T-cell (primary cell): ENCODE measurements at regions not wholly inside any gene's neighbourhood (a gene's known extent, or its start where the extent isn't known, plus 50 kb on each side); places are given as distances from the start of the nearest gene placed in this dataset.
A peak's percentile ranks its signal among the peaks of the same experiment; 100 is the strongest.
"Not testable (repeated sequence)": the region's sequence is repeated elsewhere in the genome, so short reads cannot be mapped to it uniquely, and the experiment has no call there.

Experiments used
- ATAC-seq, 4 experiments: fragments of 200-7000 bp in 3 of 4; fragments of 150-1000 bp in 1 of 4; cut with Tn5 transposase; replicated peaks in 1 of 4; 1 replicate in 3 of 4; 2 replicates in 1 of 4; pipeline ENCODE4 v1.10.0; 2021; ENCODE audit warnings: moderate library complexity in 3 of 4, mild to moderate bottlenecking in 2 of 4, moderate number of reproducible peaks in 1 of 4
- CTCF ChIA-PET, 2 donors: fragments of 300-600 bp; sonication (Branson Sonifier 250); formaldehyde crosslinking; loops; one replicate each; lab custom pipeline; 2022; ENCODE audit warnings: antibody characterized with exemption in 2 of 2; lab: Charles Lee
- POLR2A ChIA-PET, 2 donors: fragments of 300-600 bp; sonication (Branson Sonifier 250); formaldehyde crosslinking; loops; one replicate each; lab custom pipeline; 2022; ENCODE audit warnings: antibody characterized with exemption in 2 of 2; lab: Charles Lee
- DNase-seq, 35 experiments: peaks; one replicate each; pipeline versions ENCODE4 v3.0.0 to v3.0.0-alpha.2; 2013 to 2023
- H3K27ac ChIP-seq: one replicate; pipeline ENCODE4 v1.5.1; 2013; ENCODE audit warnings: low read length
- H3K27me3 ChIP-seq, 2 experiments: replicated peaks in 1 of 2; 1 replicate in 1 of 2; 2 replicates in 1 of 2; pipeline versions ENCODE4 v1.6.1 to v1.7.0; 2013; ENCODE audit warnings: low read length in 1 of 2, mixed read lengths in 1 of 2; ENCODE audit not compliant: control insufficient read depth in 2 of 2, insufficient read depth in 2 of 2; ENCODE audit errors: extremely low read depth in 1 of 2
- H3K36me3 ChIP-seq, 2 donors: 1 replicate in 1 of 2; 2 replicates in 1 of 2; pipeline versions ENCODE4 v1.6.1 to v1.7.0; 2013; ENCODE audit warnings: low read length in 1 of 2; ENCODE audit not compliant: control insufficient read depth in 2 of 2, insufficient read depth in 1 of 2; ENCODE audit errors: extremely low read depth in 1 of 2
- H3K4me1 ChIP-seq, 2 experiments: 1 replicate in 1 of 2; 2 replicates in 1 of 2; pipeline versions ENCODE4 v1.6.1 to v1.7.0; 2013; ENCODE audit warnings: low read length in 2 of 2, mixed read lengths in 1 of 2; ENCODE audit not compliant: insufficient read depth in 2 of 2, control insufficient read depth in 1 of 2; ENCODE audit errors: extremely low read depth in 1 of 2
- H3K4me3 ChIP-seq, 2 donors: 1 replicate in 1 of 2; 2 replicates in 1 of 2; pipeline versions ENCODE4 v1.5.1 to v1.7.0; 2013; ENCODE audit warnings: mild to moderate bottlenecking in 2 of 2, low read length in 1 of 2, moderate library complexity in 1 of 2; ENCODE audit not compliant: control insufficient read depth in 1 of 2; ENCODE audit errors: extremely low read depth in 1 of 2
- H3K9me3 ChIP-seq: 2 replicates; pipeline ENCODE4 v1.7.0; 2013
- H3K27ac Mint-ChIP-seq, 2 donors: one replicate each; pipeline ENCODE4 v1.8.0; 2020 to 2021; ENCODE audit warnings: mild to moderate bottlenecking in 2 of 2, mixed read lengths in 2 of 2
- H3K27me3 Mint-ChIP-seq, 2 donors: one replicate each; pipeline ENCODE4 v1.8.0; 2021 to 2022; ENCODE audit warnings: mixed read lengths in 2 of 2
- H3K36me3 Mint-ChIP-seq: one replicate; pipeline ENCODE4 v1.8.0; 2021; ENCODE audit warnings: mixed read lengths
- H3K4me1 Mint-ChIP-seq, 3 donors: one replicate each; pipeline ENCODE4 v1.8.0; 2020 to 2022; ENCODE audit warnings: mixed read lengths in 3 of 3, mild to moderate bottlenecking in 1 of 3
- H3K4me3 Mint-ChIP-seq, 3 donors: one replicate each; pipeline ENCODE4 v1.8.0; 2020 to 2022; ENCODE audit warnings: mild to moderate bottlenecking in 3 of 3, mixed read lengths in 3 of 3, moderate library complexity in 3 of 3
- H3K9me3 Mint-ChIP-seq, 3 donors: one replicate each; pipeline ENCODE4 v1.8.0; 2020 to 2022; ENCODE audit warnings: mixed read lengths in 3 of 3
- WGBS: methylation state at CpG from one replicate; pipeline ENCODE4 v1.1.5; 2013; ENCODE audit warnings: missing lambda C conversion rate; ENCODE audit not compliant: insufficient coverage; 5-methylcytosine and 5-hydroxymethylcytosine counted together

DNA sequence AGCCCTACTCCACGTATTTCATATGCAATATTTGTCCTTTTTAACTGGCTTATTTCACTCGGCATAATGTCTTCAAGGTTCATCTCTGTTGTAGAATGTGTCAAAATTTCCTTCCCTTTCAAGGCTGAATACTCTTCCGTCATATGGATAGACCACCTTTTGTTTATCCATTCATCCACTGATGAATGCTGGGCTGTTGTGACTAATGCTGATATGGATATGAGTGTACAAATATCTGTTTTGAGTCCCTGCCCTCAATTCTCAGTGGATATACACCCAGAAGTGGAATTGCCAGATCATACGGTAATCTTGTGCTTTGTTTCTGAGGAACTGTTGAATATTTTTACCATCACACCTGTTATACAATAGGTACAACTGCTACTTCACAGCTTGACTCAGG is 155.2 kb upstream of the IRF2BP2 start:
- ChIA-PET POLR2A (no interaction called here), CTCF (no interaction called here)
- H3K4me1 ChIP-seq, result peaks cover 32 to 38% of the 10 kb centered on the region in 2 experiments
- H3K36me3 ChIP-seq, result peaks cover 0 to 3% of the 10 kb centered on the region in 2 donors
- H3K27me3 Mint-ChIP-seq, result no peaks in the 10 kb centered on the region
- no peak overlapping the region for H3K4me3 ChIP-seq
- DNase-seq, result no peak
- no peaks in the 10 kb centered on the region for H3K9me3 ChIP-seq
- H3K27ac ChIP-seq, result no peak overlapping the region
- H3K9me3 Mint-ChIP-seq, result no peaks in the 10 kb centered on the region
- 67% methylated on average over 1 of the region's 4 CpGs for WGBS
- H3K36me3 Mint-ChIP-seq, result no peaks in the 10 kb centered on the region
- peaks cover 55 to 58% (median 58%) of the 10 kb centered on the region in 3 donors for H3K4me1 Mint-ChIP-seq
- ATAC-seq, result no peak
- no peak overlapping the region for H3K27ac Mint-ChIP-seq
- no peaks in the 10 kb centered on the region for H3K27me3 ChIP-seq
- no peak overlapping the region for H3K4me3 Mint-ChIP-seq

- H3K4me1 ChIP-seq, result peaks cover 29 to 38% of the 10 kb centered on the region in 2 experiments
- Mint-ChIP-seq H3K36me3 (no peaks in the 10 kb centered on the region), H3K4me3 (no peak overlapping the region), H3K27ac (no peak overlapping the region), H3K27me3 (no peaks in the 10 kb centered on the region), H3K4me1 (peaks cover 53 to 58% (median 58%) of the 10 kb centered on the region in 3 donors), H3K9me3 (no peaks in the 10 kb centered on the region)
- ATAC-seq, result no peak
- 77% methylated on average over 7 of the region's 8 CpGs for WGBS
- H3K27ac ChIP-seq, result no peak overlapping the region
- H3K9me3 ChIP-seq, result no peaks in the 10 kb centered on the region
- CTCF ChIA-PET, result no interaction called here
- peaks cover 0 to 3% of the 10 kb centered on the region in 2 donors for H3K36me3 ChIP-seq
- H3K4me3 ChIP-seq, result no peak overlapping the region
- POLR2A ChIA-PET, result no interaction called here
- no peak for DNase-seq
- H3K27me3 ChIP-seq, result no peaks in the 10 kb centered on the region
These were observed 153.9 kb upstream of the IRF2BP2 start for GRCh38 chr1:234763910-234764309.

DNA sequence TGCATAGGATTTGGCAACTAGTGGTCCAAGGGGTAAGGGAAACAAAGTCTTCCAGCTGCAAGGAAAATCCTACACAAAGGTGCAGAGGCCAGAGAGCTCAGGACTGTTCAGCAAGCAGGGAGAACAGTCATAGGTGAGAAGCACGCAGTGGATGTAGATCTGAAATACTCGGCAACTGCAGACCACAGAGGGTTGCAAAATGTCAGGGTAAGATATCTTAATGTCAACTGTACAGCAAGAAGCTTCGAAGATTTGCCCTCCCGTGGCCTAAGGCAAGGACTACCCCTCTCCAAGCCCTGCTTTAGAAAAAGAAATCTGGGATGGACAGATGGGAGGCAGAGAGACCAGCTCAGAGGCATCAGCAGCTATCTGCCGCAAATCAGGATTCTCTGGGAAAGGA is 153.4 kb upstream of the IRF2BP2 start:
- H3K36me3 ChIP-seq, result peaks cover 0 to 3% of the 10 kb centered on the region in 2 donors
- Mint-ChIP-seq H3K4me1 (peaks cover 52 to 56% (median 56%) of the 10 kb centered on the region in 3 donors), H3K27ac (peak overlapping the region in 1 of 2 donors; percentile 7), H3K9me3 (no peaks in the 10 kb centered on the region), H3K36me3 (no peaks in the 10 kb centered on the region), H3K4me3 (no peak overlapping the region), H3K27me3 (no peaks in the 10 kb centered on the region)
- no peak for DNase-seq
- ChIA-PET POLR2A (interaction anchor here in 1 of 2 donors (0.5 to 0.6 kb wide), 2 partner anchors 8 to 227 kb away, joined by 3 read pairs; no protein-coding TSS in a partner anchor), CTCF (no interaction called here)
- H3K4me3 ChIP-seq, result no peak overlapping the region
- 84% methylated on average over 2 of the region's 5 CpGs for WGBS
- H3K27ac ChIP-seq, result no peak overlapping the region
- H3K4me1 ChIP-seq, result peaks cover 27 to 38% of the 10 kb centered on the region in 2 experiments
- H3K27me3 ChIP-seq, result no peaks in the 10 kb centered on the region
- H3K9me3 ChIP-seq, result no peaks in the 10 kb centered on the region
- no peak for ATAC-seq

GRCh38 chr1:234762127-234762526 is 152.1 kb upstream of the IRF2BP2 start:
- POLR2A ChIA-PET, DNase-seq, ATAC-seq, H3K9me3 ChIP-seq, H3K27ac ChIP-seq, H3K4me3 ChIP-seq, H3K27ac Mint-ChIP-seq, H3K36me3 ChIP-seq, H3K4me3 Mint-ChIP-seq, H3K27me3 ChIP-seq, H3K27me3 Mint-ChIP-seq, H3K36me3 Mint-ChIP-seq, H3K9me3 Mint-ChIP-seq: not testable (repeated sequence)
- peaks cover 19 to 31% of the 10 kb centered on the region in 2 experiments for H3K4me1 ChIP-seq
- CTCF ChIA-PET, result interaction anchor here in 1 of 2 donors (0.7 kb wide), 1 partner anchor 747 kb away, joined by 7 read pairs; no protein-coding TSS in a partner anchor
- peaks cover 49 to 53% (median 49%) of the 10 kb centered on the region in 3 donors for H3K4me1 Mint-ChIP-seq
- 86% methylated on average over 2 of the region's 5 CpGs for WGBS

- ChIA-PET POLR2A (no interaction called here), CTCF (interaction anchor here in 1 of 2 donors (1.0 kb wide), 1 partner anchor 149 kb away, joined by 4 read pairs; no protein-coding TSS in a partner anchor)
- H3K36me3 ChIP-seq, result no peaks in the 10 kb centered on the region
- Mint-ChIP-seq H3K9me3 (no peaks in the 10 kb centered on the region), H3K4me3 (no peak overlapping the region), H3K27ac (peak overlapping the region in 1 of 2 donors; percentile 52), H3K27me3 (no peaks in the 10 kb centered on the region), H3K4me1 (peaks cover 47 to 61% (median 51%) of the 10 kb centered on the region in 3 donors), H3K36me3 (no peaks in the 10 kb centered on the region)
- no peak overlapping the region for H3K4me3 ChIP-seq
- DNase-seq, result no peak
- WGBS, result 79% methylated on average over 3 of the region's 6 CpGs
- H3K27me3 ChIP-seq, result peaks cover 0 to 2% of the 10 kb centered on the region in 2 experiments
- no peak overlapping the region for H3K27ac ChIP-seq
- H3K9me3 ChIP-seq, result no peaks in the 10 kb centered on the region
- ATAC-seq, result no peak
- peaks cover 22 to 35% of the 10 kb centered on the region in 2 experiments for H3K4me1 ChIP-seq
These were observed 150.3 kb upstream of the IRF2BP2 start for GRCh38 chr1:234760303-234760723.

- Histone ChIP-seq H3K27ac (no peak overlapping the region), H3K4me1 (peaks cover 22 to 35% of the 10 kb centered on the region in 2 experiments), H3K9me3 (no peaks in the 10 kb centered on the region), H3K4me3 (no peak overlapping the region), H3K36me3 (no peaks in the 10 kb centered on the region), H3K27me3 (peaks cover 0 to 2% of the 10 kb centered on the region in 2 experiments)
- no peaks in the 10 kb centered on the region for H3K36me3 Mint-ChIP-seq
- no peaks in the 10 kb centered on the region for H3K27me3 Mint-ChIP-seq
- peaks cover 45 to 61% (median 51%) of the 10 kb centered on the region in 3 donors for H3K4me1 Mint-ChIP-seq
- WGBS, result 99% methylated on average over 11 of the region's 11 CpGs
- ChIA-PET POLR2A (no interaction called here), CTCF (interaction anchor here in 1 of 2 donors (1.0 kb wide), 1 partner anchor 149 kb away, joined by 4 read pairs; no protein-coding TSS in a partner anchor)
- ATAC-seq, result no peak
- H3K4me3 Mint-ChIP-seq, result no peak overlapping the region
- peak overlapping the region in 1 of 2 donors; percentile 52 for H3K27ac Mint-ChIP-seq
- DNase-seq, result no peak
- no peaks in the 10 kb centered on the region for H3K9me3 Mint-ChIP-seq
These were observed 149.9 kb upstream of the IRF2BP2 start for GRCh38 chr1:234759888-234760287.
